ENCODE measurements at regions not wholly inside any gene's neighbourhood (a gene's known extent, or its start where the extent isn't known, plus 50 kb on each side); places are given as distances from the start of the nearest gene placed in this dataset.

GRCh38 chr13:78971355-78972025, 312.5 kb upstream of the OBI1 start:
- TF ChIP-seq EZH2 (IDR thresholded peaks at IDR 0.05; ENCODE audit: borderline replicate concordance, insufficient read depth, low read depth, low read length, poor library complexity, severe bottlenecking) = no peak
- no peak for TF ChIP-seq CTCF (IDR thresholded peaks at IDR 0.05)
